Stimulated activated CD4-positive, alpha-beta T cell treated with anti-CD3 and anti-CD28 coated beads, Interleukin-1b, Interleukin-23, amount 100 ng/mL, for 1 hour (primary cell): ENCODE measurements at regions not wholly inside any gene's neighbourhood (a gene's known extent, or its start where the extent isn't known, plus 50 kb on each side); places are given as distances from the start of the nearest gene placed in this dataset.

Experiments
- DNase-seq, 2 donors: peaks; one replicate each; pipeline ENCODE4 v3.0.0-alpha.2; 2020; ENCODE audit warnings: low read depth in 2 of 2

DNA sequence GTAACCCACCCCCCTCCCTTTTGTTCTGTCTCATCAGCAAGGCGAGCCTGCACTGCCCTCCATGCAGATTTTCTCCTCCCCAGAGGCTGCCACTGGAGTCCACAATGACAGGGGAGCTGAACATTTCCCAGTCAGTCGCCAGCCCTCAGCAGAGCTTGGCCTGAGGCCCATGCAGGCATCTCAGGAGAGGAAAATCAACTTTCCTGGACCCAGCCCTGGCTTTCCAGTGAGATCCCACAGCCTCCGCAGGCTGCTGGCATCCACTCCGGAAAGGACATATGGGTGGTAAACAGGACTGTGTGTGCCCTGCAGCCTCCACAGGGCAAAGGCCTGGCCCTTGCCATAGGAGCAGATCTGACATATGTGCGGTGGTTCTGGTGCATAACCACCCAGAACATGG, 253.8 kb downstream of the TNS1 start:
- no peak for DNase-seq

- no peak for DNase-seq
Measured at GRCh38 chr2:217746808-217747207, 256.0 kb downstream of the TNS1 start.

DNA sequence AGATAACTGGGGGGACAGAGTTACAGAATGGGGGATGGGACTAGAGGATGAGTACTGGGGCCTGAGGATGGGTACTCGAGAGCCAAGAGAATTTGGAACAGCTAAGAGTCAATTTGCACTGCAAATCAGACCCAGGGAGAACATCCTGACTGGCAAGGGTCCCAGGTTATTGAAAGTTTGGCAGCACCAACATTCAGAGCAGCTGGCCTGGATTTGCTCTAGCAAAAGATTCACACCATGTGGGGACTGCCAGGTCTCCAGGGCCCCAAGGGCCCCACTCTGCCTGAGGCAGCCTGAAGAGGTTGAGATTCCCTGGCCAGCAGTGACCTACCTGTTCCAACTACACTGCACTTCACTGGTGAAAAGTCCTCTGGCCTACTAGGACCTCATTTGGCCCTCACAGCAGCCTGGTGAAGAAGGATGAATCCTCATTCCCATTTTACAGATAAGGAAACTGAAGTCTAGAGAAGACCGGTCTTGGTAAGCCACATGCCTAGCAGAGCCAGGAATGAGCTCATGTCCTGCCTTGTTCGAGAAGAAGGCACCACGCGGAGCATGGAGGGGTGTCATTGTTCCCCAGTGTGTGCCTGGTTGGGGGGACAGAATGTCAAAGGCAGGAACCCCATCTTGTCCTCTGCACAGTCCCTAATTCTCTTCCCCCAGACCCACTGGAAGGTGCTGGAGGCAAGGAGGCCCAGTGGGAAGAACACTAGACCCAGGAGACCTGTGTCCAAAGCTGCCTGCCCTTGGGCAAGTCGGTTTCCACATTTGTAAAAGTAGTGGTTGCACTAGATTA, 258.6 kb downstream of the TNS1 start:
- no peak for DNase-seq

DNA sequence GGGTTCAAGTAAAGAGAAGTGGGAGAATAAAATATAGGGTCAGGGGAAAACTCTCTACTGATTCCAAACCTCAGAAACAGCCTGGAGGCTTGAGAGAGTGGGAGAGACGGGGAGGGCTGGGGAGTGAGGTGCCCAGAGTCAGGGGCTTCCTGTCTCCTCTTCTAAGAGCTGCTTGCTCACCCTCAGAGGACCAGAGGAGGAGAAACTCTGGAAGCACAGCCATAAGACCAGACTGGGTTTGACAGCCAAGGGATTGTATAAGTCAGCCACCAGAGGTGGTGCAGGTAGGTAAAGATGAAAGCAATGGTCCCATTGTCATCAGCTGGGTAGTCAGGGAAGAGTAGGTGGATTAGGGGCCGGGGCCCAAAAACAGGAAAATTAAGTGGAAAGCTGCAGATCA, 259.4 kb downstream of the TNS1 start:
- DNase-seq, result no peak

DNA sequence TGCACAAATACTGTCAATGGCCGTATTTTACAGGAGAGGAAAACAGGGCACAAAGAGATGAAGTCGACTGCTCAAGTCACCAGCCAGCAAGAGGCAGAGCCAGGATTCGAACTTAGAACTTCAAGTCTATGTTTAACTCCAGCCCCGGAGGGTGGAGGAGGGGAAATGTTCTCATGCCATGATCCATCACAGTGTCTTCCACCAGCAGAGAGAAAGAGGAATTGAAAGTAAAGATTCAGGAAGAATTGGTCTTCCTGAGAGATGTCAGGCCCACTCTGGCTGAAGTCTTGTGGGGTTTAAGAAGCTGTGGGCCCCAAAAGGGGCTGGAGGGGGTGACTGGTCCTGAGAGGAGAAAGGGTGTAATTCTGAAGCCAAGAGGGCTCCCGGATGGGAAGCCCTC, 260.0 kb downstream of the TNS1 start:
- no peak for DNase-seq

- DNase-seq, result no peak
Measured at GRCh38 chr2:217742276-217742675, 260.5 kb downstream of the TNS1 start.

GRCh38 chr2:217741381-217741955, 261.3 kb downstream of the TNS1 start:
- DNase-seq, result no peak

- DNase-seq, result no peak
Measured at GRCh38 chr2:217740756-217741155, 262.0 kb downstream of the TNS1 start.

DNA sequence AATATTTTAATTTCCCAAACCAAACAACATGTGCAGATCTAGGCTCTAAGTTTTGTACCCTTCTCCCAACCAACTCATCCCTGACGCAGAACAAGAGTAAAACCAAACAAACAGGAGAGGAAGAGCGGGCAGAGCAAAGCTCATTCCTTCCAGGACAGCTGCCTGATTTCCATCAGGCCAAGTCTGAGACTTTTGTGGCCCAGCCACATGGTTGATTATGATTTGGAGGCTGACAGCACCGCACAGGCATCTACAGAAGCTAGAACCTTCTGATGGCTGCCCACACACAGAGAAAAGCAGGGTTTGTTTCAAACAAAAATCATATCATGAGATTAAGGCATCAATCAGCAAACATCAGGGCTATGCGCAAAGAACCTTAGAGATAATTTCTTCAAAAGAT, 262.6 kb downstream of the TNS1 start:
- DNase-seq, result no peak

DNA sequence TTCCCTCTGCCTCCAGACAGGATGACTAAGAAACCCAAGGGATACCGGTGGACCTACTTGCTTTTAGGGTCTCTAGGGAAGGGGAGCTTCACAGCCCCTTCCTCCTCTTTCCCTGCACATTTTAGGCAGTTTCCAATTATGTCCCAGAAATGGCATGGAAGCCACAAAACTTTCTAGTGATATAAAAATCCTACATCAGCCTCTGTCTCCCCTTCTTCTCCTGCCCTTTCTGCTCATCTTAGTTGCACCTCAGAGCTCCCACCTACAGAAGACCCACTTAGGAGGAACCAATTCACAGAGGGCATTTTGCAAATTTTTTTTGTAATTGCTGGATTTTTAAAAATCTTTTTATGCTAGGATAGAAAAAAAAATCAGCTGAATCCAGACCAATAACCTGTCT, 263.1 kb downstream of the TNS1 start:
- no peak for DNase-seq

GRCh38 chr2:217738061-217738460, 264.7 kb downstream of the TNS1 start:
- DNase-seq, result no peak

DNA sequence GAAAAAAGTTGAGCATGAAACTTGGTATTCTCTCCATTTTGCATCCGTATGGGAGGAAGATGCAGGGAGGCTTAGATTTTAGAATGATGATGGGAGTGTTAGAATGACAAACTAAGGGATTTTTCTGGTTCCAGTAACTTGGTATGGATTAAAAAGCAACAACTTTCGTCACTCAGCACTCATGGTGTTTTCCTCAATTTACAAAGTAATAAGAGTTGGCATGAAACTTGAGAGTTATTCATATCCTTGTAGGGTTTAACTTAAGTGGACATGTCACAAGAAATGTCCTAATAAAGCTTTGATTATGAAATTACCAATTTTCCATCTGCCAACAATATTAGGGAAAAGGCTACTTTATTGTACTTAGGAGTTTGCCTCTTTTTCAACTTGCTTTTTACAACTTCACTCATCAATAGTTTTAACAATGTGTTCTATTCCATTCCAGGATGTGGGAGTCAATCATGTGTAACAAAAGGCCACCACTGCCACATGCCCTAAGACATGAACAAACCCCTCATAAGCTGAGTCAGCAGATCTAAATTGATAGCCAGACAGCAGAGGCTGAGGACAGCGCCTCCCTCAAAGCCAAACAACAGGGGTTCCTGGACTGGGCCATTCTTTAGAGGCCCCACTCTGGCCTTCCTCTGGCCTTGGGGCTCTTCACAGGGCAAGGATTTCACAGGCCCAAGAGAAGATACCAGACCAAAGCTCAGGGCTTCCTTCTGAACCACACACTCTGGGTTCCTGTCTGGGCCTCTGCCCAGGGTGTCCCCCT, 265.8 kb downstream of the TNS1 start:
- DNase-seq, result no peak

DNA sequence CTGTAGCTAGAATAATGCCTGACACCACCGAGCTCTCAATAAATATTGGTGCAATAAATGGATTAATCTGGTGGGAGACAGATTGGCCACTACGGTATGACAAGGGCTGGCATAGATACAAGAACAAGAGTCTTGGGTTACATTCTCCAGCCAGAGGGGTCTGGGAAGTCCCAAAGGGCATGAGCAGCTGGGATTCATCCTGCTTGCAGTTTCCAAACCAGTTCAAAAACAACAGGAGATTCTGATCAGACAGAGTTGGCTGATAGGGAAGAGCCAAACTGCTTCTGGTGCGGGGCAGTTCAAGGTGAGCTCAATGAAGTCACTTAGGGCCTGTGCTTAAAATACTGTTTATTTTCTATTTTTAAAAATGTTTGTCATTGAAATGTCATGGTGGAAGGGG, 266.9 kb downstream of the TNS1 start:
- DNase-seq, result no peak

DNA sequence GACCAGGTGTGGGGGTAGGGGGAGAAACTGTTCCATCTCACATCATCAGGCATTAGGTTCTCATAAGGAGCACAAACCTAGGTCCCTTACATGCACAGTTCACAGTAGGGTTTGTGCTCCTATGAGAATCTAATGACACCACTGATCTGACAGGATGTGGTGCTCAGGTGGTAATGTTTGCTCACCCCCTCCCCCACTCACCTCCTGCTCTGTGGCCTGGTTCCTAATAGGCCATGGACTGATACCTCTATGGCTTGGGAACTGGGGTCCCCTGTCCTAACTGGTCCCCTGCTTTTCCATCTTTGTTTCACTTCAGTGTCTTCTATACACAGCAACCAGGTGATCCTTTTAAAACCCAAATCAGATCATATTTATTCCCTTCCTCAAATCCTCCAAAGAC, 267.8 kb downstream of the TNS1 start:
- no peak for DNase-seq

DNA sequence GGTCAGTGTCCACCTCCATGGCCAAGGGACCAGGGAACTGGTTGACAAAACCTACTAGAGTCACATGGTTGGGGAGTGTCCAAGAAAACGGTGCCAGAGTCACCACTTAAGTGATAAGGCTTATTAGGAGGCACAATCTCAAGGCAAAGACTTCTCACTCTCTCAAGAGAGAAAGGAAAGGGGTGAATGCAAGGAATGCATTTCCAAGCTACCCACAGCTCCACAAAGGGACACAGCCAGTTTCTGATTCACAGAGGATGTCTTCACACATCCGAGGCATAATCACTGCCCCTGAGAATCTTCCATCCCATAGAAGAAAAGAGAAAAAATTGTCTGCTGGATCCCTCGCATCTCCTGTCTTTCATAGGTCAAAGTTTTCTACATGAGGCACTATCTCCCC, 269.3 kb downstream of the TNS1 start:
- DNase-seq, result no peak

DNA sequence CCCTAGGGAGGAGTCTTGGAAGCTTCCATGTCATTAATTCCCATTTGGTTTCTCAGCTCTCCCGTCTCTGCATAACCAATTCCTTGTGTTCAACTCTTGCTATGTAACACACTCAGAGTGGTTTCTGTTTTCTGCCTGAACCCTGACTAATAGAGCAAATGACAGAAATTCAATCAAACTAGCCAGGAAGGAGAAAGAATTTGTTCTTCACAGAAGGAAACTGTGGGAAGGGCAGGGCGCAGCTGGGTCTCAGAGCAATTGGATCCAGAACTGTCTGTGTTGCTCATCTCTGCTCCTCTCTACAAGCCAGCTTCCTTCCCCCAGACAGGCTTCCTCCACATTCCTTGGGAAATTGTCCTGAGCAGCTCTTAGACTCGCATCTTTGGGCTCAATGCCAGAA, 269.8 kb downstream of the TNS1 start:
- no peak for DNase-seq

- no peak for DNase-seq
Measured at GRCh38 chr2:217731805-217732204, 271.0 kb downstream of the TNS1 start.

DNA sequence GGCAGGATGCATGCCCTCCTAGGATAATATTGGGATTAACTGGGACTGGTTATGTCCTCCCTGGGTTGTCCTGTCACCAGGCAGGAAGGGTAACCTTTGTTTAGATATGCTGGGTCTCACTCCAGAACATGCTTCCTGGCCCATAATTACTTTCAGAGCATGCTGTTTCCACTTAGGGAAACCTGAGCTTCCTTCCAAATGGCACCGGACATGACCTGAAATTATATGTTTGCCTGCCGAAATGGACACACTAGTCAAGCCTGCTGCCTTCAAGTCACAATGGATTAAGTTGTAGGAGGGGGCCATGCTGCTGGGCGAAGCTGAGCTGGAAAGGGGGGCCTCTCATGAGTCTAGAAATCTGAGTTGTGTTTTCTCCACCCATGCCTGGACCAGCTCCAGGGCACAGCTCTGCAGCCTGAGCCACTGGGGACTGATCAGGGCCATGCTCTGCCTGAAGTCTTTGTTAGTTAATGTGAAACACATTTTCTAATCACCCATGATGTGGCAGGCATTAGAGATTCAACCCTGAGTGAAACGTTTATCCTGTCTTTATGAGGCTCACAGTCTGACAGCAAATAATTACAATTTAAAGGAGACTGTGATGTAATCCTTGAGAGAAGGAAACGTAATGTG, 273.3 kb downstream of the TNS1 start:
- no peak for DNase-seq

GRCh38 chr2:217727801-217728200, 275.0 kb downstream of the TNS1 start:
- no peak for DNase-seq

DNA sequence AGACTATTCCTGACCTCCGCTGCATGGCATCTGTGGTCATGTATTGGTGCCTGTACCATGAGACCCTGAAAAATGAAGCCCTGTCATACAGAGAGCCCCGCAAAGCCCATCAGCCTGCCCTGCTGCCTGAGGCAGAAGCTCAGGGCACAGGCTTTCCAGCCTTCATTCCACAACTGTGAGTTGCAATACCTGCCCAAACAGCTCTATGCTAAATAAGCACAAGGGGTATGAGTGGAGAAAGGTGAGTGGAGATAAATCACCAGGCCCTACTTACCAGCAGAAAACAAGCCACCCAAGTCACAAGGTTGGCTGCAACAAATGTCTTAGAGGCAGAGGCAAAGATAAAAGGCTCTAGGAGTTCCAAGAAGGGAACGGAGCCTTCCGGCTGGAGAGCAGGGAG, 277.4 kb downstream of the TNS1 start:
- DNase-seq, result no peak

GRCh38 chr2:217724471-217724870, 278.3 kb downstream of the TNS1 start:
- no peak for DNase-seq

- no peak for DNase-seq
Measured at GRCh38 chr2:217723981-217724380, 278.8 kb downstream of the TNS1 start.
